GM21737 (cell line): ENCODE measurements at regions not wholly inside any gene's neighbourhood (a gene's known extent, or its start where the extent isn't known, plus 50 kb on each side); places are given as distances from the start of the nearest gene placed in this dataset.

Source experiments
- ATAC-seq: cut with Tn5 transposase; IDR thresholded peaks from one replicate; pipeline ENCODE4 v1.9.1; 2021; ENCODE audit warnings: mild to moderate bottlenecking, moderate library complexity; ENCODE audit not compliant: unreplicated experiment

- ATAC-seq, result no peak
These were observed 445.2 kb upstream of the FZD8 start for GRCh38 chr10:36087006-36088005.

- ATAC-seq, result no peak
These were observed 433.1 kb upstream of the FZD8 start for GRCh38 chr10:36075196-36075595.

GRCh38 chr10:36073796-36074345 is 431.8 kb upstream of the FZD8 start:
- no peak for ATAC-seq

- no peak for ATAC-seq
These were observed 426.4 kb upstream of the FZD8 start for GRCh38 chr10:36068542-36068941.

- no peak for ATAC-seq
These were observed 425.7 kb upstream of the FZD8 start for GRCh38 chr10:36067748-36068147.

GRCh38 chr10:36066850-36067249 is 424.8 kb upstream of the FZD8 start:
- no peak for ATAC-seq

- ATAC-seq, result no peak
These were observed 424.0 kb upstream of the FZD8 start for GRCh38 chr10:36066102-36066501.

- ATAC-seq, result no peak
These were observed 421.3 kb upstream of the FZD8 start for GRCh38 chr10:36063396-36063795.

- ATAC-seq, result no peak
These were observed 415.6 kb upstream of the FZD8 start for GRCh38 chr10:36057731-36058130.

- no peak for ATAC-seq
These were observed 415.1 kb upstream of the FZD8 start for GRCh38 chr10:36057180-36057579.

- ATAC-seq, result no peak
These were observed 411.7 kb upstream of the FZD8 start for GRCh38 chr10:36053775-36054174.

GRCh38 chr10:36053271-36053670 is 411.2 kb upstream of the FZD8 start:
- no peak for ATAC-seq

GRCh38 chr10:36051500-36051991 is 409.4 kb upstream of the FZD8 start:
- ATAC-seq, result no peak

GRCh38 chr10:36050763-36051499 is 408.8 kb upstream of the FZD8 start:
- no peak for ATAC-seq

GRCh38 chr10:36048780-36049179 is 406.7 kb upstream of the FZD8 start:
- no peak for ATAC-seq

GRCh38 chr10:36048236-36048635 is 406.1 kb upstream of the FZD8 start:
- ATAC-seq, result no peak

GRCh38 chr10:36042135-36042534 is 400.0 kb upstream of the FZD8 start:
- ATAC-seq, result no peak

- ATAC-seq, result no peak
These were observed 396.3 kb upstream of the FZD8 start for GRCh38 chr10:36038316-36038955.

- no peak for ATAC-seq
These were observed 394.0 kb upstream of the FZD8 start for GRCh38 chr10:36036137-36036536.

- no peak for ATAC-seq
These were observed 391.7 kb upstream of the FZD8 start for GRCh38 chr10:36033808-36034207.

- ATAC-seq, result no peak
These were observed 388.4 kb upstream of the FZD8 start for GRCh38 chr10:36030516-36030915.
